IPS-18a (cell line): ENCODE measurements at regions not wholly inside any gene's neighbourhood (a gene's known extent, or its start where the extent isn't known, plus 50 kb on each side); places are given as distances from the start of the nearest gene placed in this dataset.

ENCODE experiments used
- H3K27ac ChIP-seq: one replicate; pipeline ENCODE4 v1.5.1; 2013; ENCODE audit warnings: low read length
- H3K27me3 ChIP-seq: one replicate; pipeline ENCODE4 v1.6.1; 2013; ENCODE audit warnings: mild to moderate bottlenecking, low read length; ENCODE audit not compliant: control insufficient read depth, insufficient read depth
- H3K36me3 ChIP-seq: one replicate; pipeline ENCODE4 v1.6.1; 2013; ENCODE audit warnings: low read depth, low read length; ENCODE audit not compliant: control insufficient read depth
- H3K4me1 ChIP-seq: one replicate; pipeline ENCODE4 v1.6.1; 2013; ENCODE audit warnings: low read depth, low read length; ENCODE audit not compliant: control insufficient read depth
- H3K4me3 ChIP-seq: one replicate; pipeline ENCODE4 v1.5.1; 2013; ENCODE audit warnings: low read length
- H3K9ac ChIP-seq: one replicate; pipeline ENCODE4 v1.6.1; 2013; ENCODE audit warnings: mild to moderate bottlenecking, low read length, moderate library complexity
- H3K9me3 ChIP-seq: one replicate; pipeline ENCODE4 v1.6.1; 2013; ENCODE audit warnings: low read depth, low read length; ENCODE audit not compliant: control insufficient read depth

GRCh38 chr11:8788616-8789015 lies 106.0 kb downstream of the RPL27A start:
- Histone ChIP-seq H3K9ac (no peak overlapping the region), H3K36me3 (no peaks in the 10 kb centered on the region), H3K27ac (no peak overlapping the region), H3K9me3 (no peaks in the 10 kb centered on the region), H3K27me3 (no peaks in the 10 kb centered on the region), H3K4me3 (no peak overlapping the region), H3K4me1 (peaks cover 3% of the 10 kb centered on the region)

GRCh38 chr11:8789864-8790263 lies 107.3 kb downstream of the RPL27A start:
- Histone ChIP-seq H3K9ac (no peak overlapping the region), H3K9me3 (no peaks in the 10 kb centered on the region), H3K27ac (no peak overlapping the region), H3K4me3 (no peak overlapping the region), H3K4me1 (peaks cover 9% of the 10 kb centered on the region), H3K36me3 (no peaks in the 10 kb centered on the region), H3K27me3 (no peaks in the 10 kb centered on the region)

- no peak overlapping the region for H3K27ac ChIP-seq
- H3K9ac ChIP-seq, result no peak overlapping the region
- no peak overlapping the region for H3K4me3 ChIP-seq
- H3K27me3 ChIP-seq, result no peaks in the 10 kb centered on the region
- H3K9me3 ChIP-seq, result no peaks in the 10 kb centered on the region
- no peaks in the 10 kb centered on the region for H3K36me3 ChIP-seq
- peaks cover 11% of the 10 kb centered on the region for H3K4me1 ChIP-seq
These were observed 108.4 kb downstream of the RPL27A start for GRCh38 chr11:8790968-8791367.

GRCh38 chr11:8792710-8793109 lies 110.1 kb downstream of the RPL27A start:
- H3K27me3 ChIP-seq, result no peaks in the 10 kb centered on the region
- H3K4me3 ChIP-seq, result no peak overlapping the region
- H3K9me3 ChIP-seq, result no peaks in the 10 kb centered on the region
- H3K36me3 ChIP-seq, result no peaks in the 10 kb centered on the region
- H3K27ac ChIP-seq, result no peak overlapping the region
- H3K4me1 ChIP-seq, result peaks cover 8% of the 10 kb centered on the region
- no peak overlapping the region for H3K9ac ChIP-seq

GRCh38 chr11:8793114-8793777 lies 110.7 kb downstream of the RPL27A start:
- H3K9me3 ChIP-seq, result no peaks in the 10 kb centered on the region
- no peak overlapping the region for H3K4me3 ChIP-seq
- no peaks in the 10 kb centered on the region for H3K36me3 ChIP-seq
- H3K27me3 ChIP-seq, result no peaks in the 10 kb centered on the region
- H3K4me1 ChIP-seq, result peaks cover 8% of the 10 kb centered on the region
- no peak overlapping the region for H3K27ac ChIP-seq
- H3K9ac ChIP-seq, result no peak overlapping the region

GRCh38 chr11:8794126-8794525 lies 111.5 kb downstream of the RPL27A start:
- Histone ChIP-seq H3K4me1 (peaks cover 8% of the 10 kb centered on the region), H3K36me3 (no peaks in the 10 kb centered on the region), H3K4me3 (no peak overlapping the region), H3K27me3 (no peaks in the 10 kb centered on the region), H3K9me3 (no peaks in the 10 kb centered on the region), H3K27ac (no peak overlapping the region), H3K9ac (no peak overlapping the region)

- Histone ChIP-seq H3K9ac (no peak overlapping the region), H3K27me3 (no peaks in the 10 kb centered on the region), H3K36me3 (no peaks in the 10 kb centered on the region), H3K4me3 (no peak overlapping the region), H3K27ac (no peak overlapping the region), H3K9me3 (no peaks in the 10 kb centered on the region), H3K4me1 (peaks cover 8% of the 10 kb centered on the region)
These were observed 112.1 kb downstream of the RPL27A start for GRCh38 chr11:8794677-8795103.

- Histone ChIP-seq H3K27ac (no peak overlapping the region), H3K4me3 (no peak overlapping the region), H3K27me3 (no peaks in the 10 kb centered on the region), H3K9me3 (no peaks in the 10 kb centered on the region), H3K9ac (no peak overlapping the region), H3K4me1 (peaks cover 8% of the 10 kb centered on the region), H3K36me3 (no peaks in the 10 kb centered on the region)
These were observed 114.0 kb upstream of the AKIP1 start for GRCh38 chr11:8796941-8797340.

- no peaks in the 10 kb centered on the region for H3K36me3 ChIP-seq
- H3K9me3 ChIP-seq, result no peaks in the 10 kb centered on the region
- H3K4me3 ChIP-seq, result no peak overlapping the region
- no peak overlapping the region for H3K27ac ChIP-seq
- no peak overlapping the region for H3K9ac ChIP-seq
- H3K4me1 ChIP-seq, result peaks cover 8% of the 10 kb centered on the region
- no peaks in the 10 kb centered on the region for H3K27me3 ChIP-seq
These were observed 111.7 kb upstream of the AKIP1 start for GRCh38 chr11:8799273-8799672.

GRCh38 chr11:8800520-8801110 lies 110.4 kb upstream of the AKIP1 start:
- Histone ChIP-seq H3K4me1 (no peaks in the 10 kb centered on the region), H3K36me3 (no peaks in the 10 kb centered on the region), H3K27ac (no peak overlapping the region), H3K9ac (no peak overlapping the region), H3K9me3 (no peaks in the 10 kb centered on the region), H3K27me3 (no peaks in the 10 kb centered on the region), H3K4me3 (no peak overlapping the region)

- Histone ChIP-seq H3K4me3 (no peak overlapping the region), H3K9me3 (no peaks in the 10 kb centered on the region), H3K27me3 (no peaks in the 10 kb centered on the region), H3K27ac (no peak overlapping the region), H3K4me1 (no peaks in the 10 kb centered on the region), H3K9ac (no peak overlapping the region), H3K36me3 (no peaks in the 10 kb centered on the region)
These were observed 109.9 kb upstream of the AKIP1 start for GRCh38 chr11:8801121-8801520.

- Histone ChIP-seq H3K27ac (no peak overlapping the region), H3K9ac (no peak overlapping the region), H3K4me3 (no peak overlapping the region), H3K9me3 (no peaks in the 10 kb centered on the region), H3K36me3 (no peaks in the 10 kb centered on the region), H3K4me1 (peaks cover 4% of the 10 kb centered on the region), H3K27me3 (no peaks in the 10 kb centered on the region)
These were observed 108.7 kb upstream of the AKIP1 start for GRCh38 chr11:8802251-8802650.
